Ectodermal cell (in vitro differentiated cells): ENCODE measurements at regions not wholly inside any gene's neighbourhood (a gene's known extent, or its start where the extent isn't known, plus 50 kb on each side); places are given as distances from the start of the nearest gene placed in this dataset.

Source experiments
- H3K27ac ChIP-seq: 2 replicates; pipeline ENCODE4 v1.7.0; 2013; ENCODE audit warnings: mild to moderate bottlenecking, low read depth, low read length; ENCODE audit not compliant: insufficient read depth, poor library complexity, severe bottlenecking
- H3K27me3 ChIP-seq: 2 replicates; pipeline ENCODE4 v1.7.0; 2013; ENCODE audit warnings: mild to moderate bottlenecking, low read length; ENCODE audit not compliant: insufficient read depth, control insufficient read depth, poor library complexity, severe bottlenecking
- H3K36me3 ChIP-seq: one replicate; pipeline ENCODE4 v1.7.0; 2013; ENCODE audit warnings: low read length; ENCODE audit not compliant: control insufficient read depth, insufficient read depth
- H3K4me1 ChIP-seq: one replicate; pipeline ENCODE4 v1.7.0; 2013; ENCODE audit warnings: low read length; ENCODE audit not compliant: control insufficient read depth, insufficient read depth
- H3K4me3 ChIP-seq: 2 replicates; pipeline ENCODE4 v1.7.0; 2013; ENCODE audit warnings: low read depth, low read length, control low read depth; ENCODE audit not compliant: insufficient read depth
- H3K9me3 ChIP-seq: 2 replicates; pipeline ENCODE4 v1.7.0; 2013; ENCODE audit warnings: mild to moderate bottlenecking, low read length, moderate library complexity; ENCODE audit not compliant: control insufficient read depth
- WGBS, 2 experiments: methylation state at CpG; one replicate each; pipeline ENCODE4 v1.1.7; 2013; ENCODE audit warnings: missing lambda C conversion rate in 2 of 2; 5-methylcytosine and 5-hydroxymethylcytosine counted together

GRCh38 chr6:101003075-101003474 lies 121.9 kb upstream of the ASCC3 start:
- Histone ChIP-seq H3K27me3 (no peaks in the 10 kb centered on the region), H3K9me3 (no peaks in the 10 kb centered on the region), H3K36me3 (no peaks in the 10 kb centered on the region), H3K4me3 (no peak overlapping the region), H3K4me1 (no peaks in the 10 kb centered on the region), H3K27ac (no peak overlapping the region)
- WGBS, 2 experiments: no CpG with 5 or more reads among the region's 1 CpG

GRCh38 chr6:101011186-101011585 lies 130.1 kb upstream of the ASCC3 start:
- Histone ChIP-seq H3K4me1 (no peaks in the 10 kb centered on the region), H3K27me3 (no peaks in the 10 kb centered on the region), H3K4me3 (no peak overlapping the region), H3K9me3 (no peaks in the 10 kb centered on the region), H3K27ac (no peak overlapping the region), H3K36me3 (no peaks in the 10 kb centered on the region)
- WGBS, 2 experiments: 86 to 94% methylated on average over 2 of the region's 2 CpGs

GRCh38 chr6:101013612-101014195 lies 132.6 kb upstream of the ASCC3 start:
- 95 to 97% methylated on average over 1 to 2 of the region's 2 CpGs for WGBS, 2 experiments
- H3K4me1 ChIP-seq: no peaks in the 10 kb centered on the region
- no peaks in the 10 kb centered on the region for H3K36me3 ChIP-seq
- H3K27ac ChIP-seq: no peak overlapping the region
- H3K4me3 ChIP-seq: no peak overlapping the region
- no peaks in the 10 kb centered on the region for H3K27me3 ChIP-seq
- H3K9me3 ChIP-seq: no peaks in the 10 kb centered on the region

- no peak overlapping the region for H3K27ac ChIP-seq
- no peaks in the 10 kb centered on the region for H3K4me1 ChIP-seq
- WGBS, 2 experiments: 100% methylated on average over 1 of the region's 1 CpG
- H3K27me3 ChIP-seq: no peaks in the 10 kb centered on the region
- no peaks in the 10 kb centered on the region for H3K9me3 ChIP-seq
- H3K4me3 ChIP-seq: no peak overlapping the region
- H3K36me3 ChIP-seq: no peaks in the 10 kb centered on the region
Measured at GRCh38 chr6:101015541-101015940, 134.4 kb upstream of the ASCC3 start.

- no peak overlapping the region for H3K27ac ChIP-seq
- no peak overlapping the region for H3K4me3 ChIP-seq
- no peaks in the 10 kb centered on the region for H3K4me1 ChIP-seq
- no peaks in the 10 kb centered on the region for H3K9me3 ChIP-seq
- no peaks in the 10 kb centered on the region for H3K27me3 ChIP-seq
- 98 to 100% methylated on average over 2 of the region's 3 CpGs for WGBS, 2 experiments
- H3K36me3 ChIP-seq: no peaks in the 10 kb centered on the region
Measured at GRCh38 chr6:101016163-101016562, 135.0 kb upstream of the ASCC3 start.

- WGBS, 2 experiments: 78 to 86% methylated on average over 1 of the region's 3 CpGs
- no peaks in the 10 kb centered on the region for H3K9me3 ChIP-seq
- H3K27me3 ChIP-seq: no peaks in the 10 kb centered on the region
- no peaks in the 10 kb centered on the region for H3K36me3 ChIP-seq
- no peak overlapping the region for H3K27ac ChIP-seq
- no peaks in the 10 kb centered on the region for H3K4me1 ChIP-seq
- no peak overlapping the region for H3K4me3 ChIP-seq
Measured at GRCh38 chr6:101018157-101018556, 137.0 kb upstream of the ASCC3 start.

- H3K27ac ChIP-seq: no peak overlapping the region
- no peaks in the 10 kb centered on the region for H3K36me3 ChIP-seq
- no peak overlapping the region for H3K4me3 ChIP-seq
- no peaks in the 10 kb centered on the region for H3K9me3 ChIP-seq
- H3K4me1 ChIP-seq: no peaks in the 10 kb centered on the region
- H3K27me3 ChIP-seq: no peaks in the 10 kb centered on the region
Measured at GRCh38 chr6:101021504-101021903, 140.4 kb upstream of the ASCC3 start.

- Histone ChIP-seq H3K4me3 (no peak overlapping the region), H3K27ac (no peak overlapping the region), H3K27me3 (no peaks in the 10 kb centered on the region), H3K9me3 (no peaks in the 10 kb centered on the region), H3K4me1 (no peaks in the 10 kb centered on the region), H3K36me3 (no peaks in the 10 kb centered on the region)
- WGBS, 2 experiments: 94 to 100% methylated on average over 4 of the region's 4 CpGs
Measured at GRCh38 chr6:101042966-101043365, 161.8 kb upstream of the ASCC3 start.

- H3K36me3 ChIP-seq: no peaks in the 10 kb centered on the region
- no peaks in the 10 kb centered on the region for H3K9me3 ChIP-seq
- no peaks in the 10 kb centered on the region for H3K27me3 ChIP-seq
- no peak overlapping the region for H3K4me3 ChIP-seq
- no peak overlapping the region for H3K27ac ChIP-seq
- WGBS, 2 experiments: 75 to 87% methylated on average over 1 of the region's 1 CpG
- H3K4me1 ChIP-seq: no peaks in the 10 kb centered on the region
Measured at GRCh38 chr6:101058296-101058695, 177.2 kb upstream of the ASCC3 start.

GRCh38 chr6:101066481-101066880 lies 185.4 kb upstream of the ASCC3 start:
- Histone ChIP-seq H3K36me3 (no peaks in the 10 kb centered on the region), H3K4me3 (no peak overlapping the region), H3K9me3 (no peaks in the 10 kb centered on the region), H3K27ac (no peak overlapping the region), H3K27me3 (no peaks in the 10 kb centered on the region), H3K4me1 (no peaks in the 10 kb centered on the region)
- 94 to 95% methylated on average over 12 of the region's 12 CpGs for WGBS, 2 experiments

GRCh38 chr6:101069191-101069795 lies 188.2 kb upstream of the ASCC3 start:
- Histone ChIP-seq H3K9me3 (no peaks in the 10 kb centered on the region), H3K36me3 (no peaks in the 10 kb centered on the region), H3K4me1 (no peaks in the 10 kb centered on the region), H3K27me3 (no peaks in the 10 kb centered on the region), H3K27ac (no peak overlapping the region), H3K4me3 (no peak overlapping the region)
